Endodermal cell (in vitro differentiated cells): ENCODE measurements at regions not wholly inside any gene's neighbourhood (a gene's known extent, or its start where the extent isn't known, plus 50 kb on each side); places are given as distances from the start of the nearest gene placed in this dataset.

ENCODE experiments used
- DNase-seq: peaks from one replicate; pipeline ENCODE4 v3.0.0-alpha.2; 2017
- H3K27ac ChIP-seq: 2 replicates; pipeline ENCODE4 v1.5.1; 2013; ENCODE audit warnings: mild to moderate bottlenecking, low read depth, low read length, moderate library complexity
- H3K27me3 ChIP-seq: 2 replicates; pipeline ENCODE4 v1.6.1; 2013; ENCODE audit warnings: mild to moderate bottlenecking, low read length, moderate library complexity; ENCODE audit not compliant: insufficient read depth, control insufficient read depth, poor library complexity, severe bottlenecking
- H3K36me3 ChIP-seq: 2 replicates; pipeline ENCODE4 v1.7.0; 2013; ENCODE audit warnings: mild to moderate bottlenecking, low read length, moderate library complexity; ENCODE audit not compliant: control insufficient read depth, insufficient read depth
- H3K4me1 ChIP-seq: one replicate; pipeline ENCODE4 v1.7.0; 2013; ENCODE audit warnings: low read length; ENCODE audit not compliant: control insufficient read depth, insufficient read depth
- H3K4me3 ChIP-seq: 2 replicates; pipeline ENCODE4 v1.5.1; 2013; ENCODE audit warnings: mild to moderate bottlenecking, low read length, moderate library complexity
- H3K9ac ChIP-seq: 2 replicates; pipeline ENCODE4 v1.6.1; 2013; ENCODE audit warnings: mild to moderate bottlenecking, low read length, moderate library complexity; ENCODE audit not compliant: poor library complexity, severe bottlenecking; ENCODE audit errors: extremely low read depth
- H3K9me3 ChIP-seq: 2 replicates; pipeline ENCODE4 v1.6.1; 2013; ENCODE audit warnings: mild to moderate bottlenecking, low read length, moderate library complexity; ENCODE audit not compliant: control insufficient read depth
- H3K27ac Mint-ChIP-seq: 2 replicates; pipeline ENCODE4 v1.8.0; 2020; ENCODE audit warnings: mixed read lengths
- H3K27me3 Mint-ChIP-seq: 2 replicates; pipeline ENCODE4 v1.8.0; 2021; ENCODE audit warnings: mild to moderate bottlenecking, mixed read lengths; ENCODE audit not compliant: insufficient read depth
- H3K36me3 Mint-ChIP-seq: 2 replicates; pipeline ENCODE4 v1.8.0; 2020; ENCODE audit warnings: low read depth, mixed read lengths
- H3K4me1 Mint-ChIP-seq: 2 replicates; pipeline ENCODE4 v1.8.0; 2020; ENCODE audit warnings: mixed read lengths
- H3K4me3 Mint-ChIP-seq: 2 replicates; pipeline ENCODE4 v1.8.0; 2020; ENCODE audit warnings: mild to moderate bottlenecking, moderate library complexity, mixed read lengths
- H3K9me3 Mint-ChIP-seq: 2 replicates; pipeline ENCODE4 v1.8.0; 2020; ENCODE audit warnings: mild to moderate bottlenecking, mixed read lengths
- CTCF ChIP-seq: fragments of 200-600 bp; sonication (generic); conservative IDR thresholded peaks from 2 replicates; pipeline ENCODE4 v1.5.0; 2021; ENCODE audit warnings: antibody characterized with exemption, mild to moderate bottlenecking
- WGBS, 2 experiments: methylation state at CpG; one replicate each; pipeline versions ENCODE4 v1.1.5 to v1.1.7; 2013; ENCODE audit warnings: missing lambda C conversion rate in 2 of 2, mixed read lengths in 1 of 2; ENCODE audit not compliant: insufficient coverage in 1 of 2, insufficient read length in 1 of 2; 5-methylcytosine and 5-hydroxymethylcytosine counted together

- H3K27me3 Mint-ChIP-seq: no peaks in the 10 kb centered on the region
- no peaks in the 10 kb centered on the region for H3K4me1 ChIP-seq
- H3K27ac Mint-ChIP-seq: no peak overlapping the region
- H3K9me3 Mint-ChIP-seq: no peaks in the 10 kb centered on the region
- H3K36me3 Mint-ChIP-seq: no peaks in the 10 kb centered on the region
- DNase-seq: no peak
- no peaks in the 10 kb centered on the region for H3K9me3 ChIP-seq
- H3K27ac ChIP-seq: no peak overlapping the region
- H3K27me3 ChIP-seq: no peaks in the 10 kb centered on the region
- WGBS, 2 experiments: 94% methylated on average over 3 of the region's 3 CpGs; no CpG with 5 or more reads in 1 of the 2 experiments
- no peaks in the 10 kb centered on the region for H3K36me3 ChIP-seq
- H3K9ac ChIP-seq: no peak overlapping the region
- H3K4me3 ChIP-seq: no peak overlapping the region
- H3K4me3 Mint-ChIP-seq: no peak overlapping the region
- H3K4me1 Mint-ChIP-seq: no peaks in the 10 kb centered on the region
- no peak for TF ChIP-seq CTCF
These were observed 341.9 kb upstream of the EYS start for GRCh38 chr6:66048684-66049474.

- WGBS, 2 experiments: 92% methylated on average over 1 of the region's 1 CpG; no CpG with 5 or more reads in 1 of the 2 experiments
- Histone ChIP-seq H3K4me1 (no peaks in the 10 kb centered on the region), H3K9ac (no peak overlapping the region), H3K4me3 (no peak overlapping the region), H3K9me3 (no peaks in the 10 kb centered on the region), H3K27ac (no peak overlapping the region), H3K36me3 (no peaks in the 10 kb centered on the region), H3K27me3 (no peaks in the 10 kb centered on the region)
- H3K9me3 Mint-ChIP-seq: no peaks in the 10 kb centered on the region
- H3K27ac Mint-ChIP-seq: no peak overlapping the region
- no peaks in the 10 kb centered on the region for H3K27me3 Mint-ChIP-seq
- no peak for DNase-seq
- no peak overlapping the region for H3K4me3 Mint-ChIP-seq
- no peaks in the 10 kb centered on the region for H3K4me1 Mint-ChIP-seq
- H3K36me3 Mint-ChIP-seq: no peaks in the 10 kb centered on the region
- TF ChIP-seq CTCF: no peak
These were observed 325.6 kb upstream of the EYS start for GRCh38 chr6:66032626-66033025.

DNA sequence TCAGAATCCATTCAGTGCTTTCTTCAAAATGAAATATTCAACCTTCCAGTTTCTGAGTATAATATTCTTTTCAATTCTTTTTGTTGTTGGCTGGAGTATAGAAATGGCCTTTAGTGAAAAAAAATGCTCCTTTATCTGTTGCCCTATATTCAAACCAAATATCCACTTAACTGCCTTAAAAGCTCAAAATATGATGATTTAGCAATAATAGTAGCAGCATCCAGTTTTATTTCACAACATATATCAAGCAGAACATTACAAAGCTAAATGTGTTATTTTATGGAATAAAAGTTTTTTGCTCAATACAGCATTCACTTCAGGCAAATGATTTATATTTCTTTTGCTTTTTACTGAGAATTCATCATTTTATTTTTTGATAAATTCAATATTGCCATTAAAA, 322.4 kb upstream of the EYS start:
- no peak overlapping the region for H3K4me3 Mint-ChIP-seq
- H3K4me3 ChIP-seq: no peak overlapping the region
- H3K27ac Mint-ChIP-seq: no peak overlapping the region
- no peaks in the 10 kb centered on the region for H3K4me1 Mint-ChIP-seq
- no peak for DNase-seq
- no peaks in the 10 kb centered on the region for H3K27me3 ChIP-seq
- no peak overlapping the region for H3K27ac ChIP-seq
- H3K4me1 ChIP-seq: no peaks in the 10 kb centered on the region
- H3K9me3 ChIP-seq: no peaks in the 10 kb centered on the region
- H3K36me3 ChIP-seq: no peaks in the 10 kb centered on the region
- TF ChIP-seq CTCF: no peak
- H3K27me3 Mint-ChIP-seq: no peaks in the 10 kb centered on the region
- H3K9me3 Mint-ChIP-seq: no peaks in the 10 kb centered on the region
- H3K9ac ChIP-seq: no peak overlapping the region
- H3K36me3 Mint-ChIP-seq: no peaks in the 10 kb centered on the region
